ENCODE measurements at regions not wholly inside any gene's neighbourhood (a gene's known extent, or its start where the extent isn't known, plus 50 kb on each side); places are given as distances from the start of the nearest gene placed in this dataset.

DNA sequence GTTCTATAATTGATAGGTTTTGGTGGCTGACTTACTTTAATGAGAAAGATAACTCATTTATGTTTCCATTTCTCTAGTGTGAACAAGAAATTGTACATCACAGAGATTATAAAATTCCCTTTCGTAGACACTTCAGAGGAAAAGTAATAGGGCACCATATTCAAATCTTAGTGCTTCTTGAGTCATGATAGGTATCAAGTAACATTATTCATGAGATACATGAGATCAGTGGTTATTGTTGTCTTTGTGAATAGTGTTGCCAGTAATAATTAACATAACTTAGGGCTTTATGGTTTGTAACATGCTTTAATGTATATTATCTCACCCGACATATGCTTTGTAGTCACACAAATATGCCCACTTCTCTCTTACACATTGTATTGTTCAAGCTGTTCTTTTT lies 73.7 kb upstream of the IL15 start:
- TF ChIP-seq, protein P1, sequence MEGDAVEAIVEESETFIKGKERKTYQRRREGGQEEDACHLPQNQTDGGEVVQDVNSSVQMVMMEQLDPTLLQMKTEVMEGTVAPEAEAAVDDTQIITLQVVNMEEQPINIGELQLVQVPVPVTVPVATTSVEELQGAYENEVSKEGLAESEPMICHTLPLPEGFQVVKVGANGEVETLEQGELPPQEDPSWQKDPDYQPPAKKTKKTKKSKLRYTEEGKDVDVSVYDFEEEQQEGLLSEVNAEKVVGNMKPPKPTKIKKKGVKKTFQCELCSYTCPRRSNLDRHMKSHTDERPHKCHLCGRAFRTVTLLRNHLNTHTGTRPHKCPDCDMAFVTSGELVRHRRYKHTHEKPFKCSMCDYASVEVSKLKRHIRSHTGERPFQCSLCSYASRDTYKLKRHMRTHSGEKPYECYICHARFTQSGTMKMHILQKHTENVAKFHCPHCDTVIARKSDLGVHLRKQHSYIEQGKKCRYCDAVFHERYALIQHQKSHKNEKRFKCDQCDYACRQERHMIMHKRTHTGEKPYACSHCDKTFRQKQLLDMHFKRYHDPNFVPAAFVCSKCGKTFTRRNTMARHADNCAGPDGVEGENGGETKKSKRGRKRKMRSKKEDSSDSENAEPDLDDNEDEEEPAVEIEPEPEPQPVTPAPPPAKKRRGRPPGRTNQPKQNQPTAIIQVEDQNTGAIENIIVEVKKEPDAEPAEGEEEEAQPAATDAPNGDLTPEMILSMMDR (IDR thresholded peaks at IDR 0.05) = no peak
- TF ChIP-seq POLR2AphosphoS5 (IDR thresholded peaks at IDR 0.05) (no peak), POLR2A (IDR thresholded peaks at IDR 0.05) (no peak)
